Prostate gland (tissue), 2 donors: ENCODE measurements at regions not wholly inside any gene's neighbourhood (a gene's known extent, or its start where the extent isn't known, plus 50 kb on each side); places are given as distances from the start of the nearest gene placed in this dataset.
"Not testable (repeated sequence)": the region's sequence is repeated elsewhere in the genome, so short reads cannot be mapped to it uniquely, and the experiment has no call there.

Experiments
- DNase-seq: peaks from one replicate; pipeline ENCODE4 v3.0.0-alpha.2; 2019; ENCODE audit warnings: low spot score
- H3K27ac ChIP-seq, 2 donors: fragments of 200-600 bp; sonication (generic); 2 replicates each; pipeline ENCODE4 v1.5.1; 2017 to 2019
- H3K27me3 ChIP-seq: fragments of 200-600 bp; sonication (generic); replicated peaks from 2 replicates; pipeline ENCODE4 v1.5.1; 2019; ENCODE audit not compliant: insufficient read depth
- H3K36me3 ChIP-seq, 2 donors: fragments of 200-600 bp; sonication (generic); 1 replicate in 1 of 2; 2 replicates in 1 of 2; pipeline versions ENCODE4 v1.5.1 to v1.8.1; 2017 to 2019
- H3K4me1 ChIP-seq: fragments of 200-600 bp; sonication (generic); replicated peaks from 2 replicates; pipeline ENCODE4 v1.5.1; 2019
- H3K4me3 ChIP-seq, 2 donors: fragments of 200-600 bp; sonication (generic); 2 replicates each; pipeline ENCODE4 v1.5.1; 2017 to 2019
- H3K9me3 ChIP-seq: fragments of 200-600 bp; sonication (generic); 2 replicates; pipeline ENCODE4 v1.5.1; 2017
- CTCF ChIP-seq, 4 experiments: fragments of 200-600 bp in 2 of 4; fragments of 450-650 bp in 2 of 4; sonication (generic) in 2 of 4; IDR thresholded peaks; 1 replicate in 3 of 4; 2 replicates in 1 of 4; pipeline ENCODE4 v1.5.1; 2016 to 2019; ENCODE audit warnings: antibody characterized with exemption in 4 of 4, mild to moderate bottlenecking in 2 of 4, moderate library complexity in 2 of 4
- POLR2A ChIP-seq: fragments of 450-650 bp; IDR thresholded peaks from one replicate; pipeline ENCODE4 v1.6.1; 2016; ENCODE audit warnings: antibody characterized with exemption, mild to moderate bottlenecking
- POLR2AphosphoS5 ChIP-seq: sonication (generic); formaldehyde crosslinking; IDR thresholded peaks from one replicate; pipeline ENCODE4 v1.6.1; 2017; ENCODE audit warnings: antibody characterized with exemption
- WGBS: methylation state at CpG from one replicate; pipeline ENCODE4 v1.1.5; 2018; 5-methylcytosine and 5-hydroxymethylcytosine counted together
- intact Hi-C: fragments of 100-400 bp; cut with DNase I; formaldehyde crosslinking; loops from one replicate; pipeline ENCODE4 v1.14.2; 2022

GRCh38 chr5:10106806-10107205 lies 142.9 kb downstream of the ATPSCKMT start:
- 97% methylated on average over 1 of the region's 1 CpG for WGBS
- Histone ChIP-seq H3K4me3 (no peak overlapping the region), H3K27ac (no peak overlapping the region), H3K9me3 (no peaks in the 10 kb centered on the region), H3K36me3 (no peaks in the 10 kb centered on the region), H3K27me3 (no peaks in the 10 kb centered on the region), H3K4me1 (no peaks in the 10 kb centered on the region)
- no peak for TF ChIP-seq CTCF (IDR thresholded peaks at IDR 0.05)
- intact Hi-C loops, result no loop called here
- no peak for DNase-seq

GRCh38 chr5:10106285-10106684 lies 143.4 kb downstream of the ATPSCKMT start:
- intact Hi-C loops, result no loop called here
- 96% methylated on average over 2 of the region's 2 CpGs for WGBS
- no peak for DNase-seq

GRCh38 chr5:10102706-10103497 lies 146.8 kb downstream of the ATPSCKMT start:
- 71% methylated on average over 9 of the region's 9 CpGs for WGBS
- intact Hi-C loops, result no loop called here
- no peak for TF ChIP-seq POLR2AphosphoS5
- no peak for TF ChIP-seq CTCF (IDR thresholded peaks at IDR 0.05)
- TF ChIP-seq POLR2A, result no peak

More at GRCh38 chr5:10106285-10106684, 143.4 kb downstream of the ATPSCKMT start:
- Histone ChIP-seq H3K27ac (no peak overlapping the region), H3K4me3 (no peak overlapping the region), H3K9me3 (no peaks in the 10 kb centered on the region), H3K27me3 (no peaks in the 10 kb centered on the region), H3K4me1 (no peaks in the 10 kb centered on the region), H3K36me3 (no peaks in the 10 kb centered on the region)
- TF ChIP-seq CTCF (IDR thresholded peaks at IDR 0.05) (no peak), POLR2A (no peak), POLR2AphosphoS5 (no peak)

GRCh38 chr5:10102235-10102634 lies 147.5 kb downstream of the ATPSCKMT start:
- DNase-seq, H3K9me3 ChIP-seq, H3K4me1 ChIP-seq, H3K27me3 ChIP-seq, intact Hi-C loops, H3K36me3 ChIP-seq, H3K27ac ChIP-seq, H3K4me3 ChIP-seq: not testable (repeated sequence)
- WGBS, result 91% methylated on average over 7 of the region's 7 CpGs

More at GRCh38 chr5:10102706-10103497, 146.8 kb downstream of the ATPSCKMT start:
- Histone ChIP-seq H3K27me3 (no peaks in the 10 kb centered on the region), H3K27ac (no peak overlapping the region), H3K4me3 (no peak overlapping the region), H3K36me3 (no peaks in the 10 kb centered on the region), H3K9me3 (no peaks in the 10 kb centered on the region), H3K4me1 (no peaks in the 10 kb centered on the region)
- DNase-seq, result no peak

GRCh38 chr5:10099548-10099947 lies 150.1 kb downstream of the ATPSCKMT start:
- no peak overlapping the region for H3K27ac ChIP-seq
- H3K36me3 ChIP-seq, result no peaks in the 10 kb centered on the region
- no peaks in the 10 kb centered on the region for H3K9me3 ChIP-seq
- no peaks in the 10 kb centered on the region for H3K4me1 ChIP-seq
- no peak overlapping the region for H3K4me3 ChIP-seq
- no peak for DNase-seq
- 88% methylated on average over 2 of the region's 2 CpGs for WGBS
- no peaks in the 10 kb centered on the region for H3K27me3 ChIP-seq
- TF ChIP-seq CTCF (IDR thresholded peaks at IDR 0.05) (no peak), POLR2A (no peak), POLR2AphosphoS5 (no peak)
- intact Hi-C loops, result no loop called here
